Kidney (tissue), 13 donors: ENCODE measurements at regions not wholly inside any gene's neighbourhood (a gene's known extent, or its start where the extent isn't known, plus 50 kb on each side); places are given as distances from the start of the nearest gene placed in this dataset.
"Not testable (repeated sequence)": the region's sequence is repeated elsewhere in the genome, so short reads cannot be mapped to it uniquely, and the experiment has no call there.

ENCODE experiments used
- DNase-seq, 5 donors: peaks; one replicate each; pipeline ENCODE4 v3.0.0-alpha.2; 2013 to 2020
- FAIRE-seq: peaks from 2 replicates; lab custom pipeline; 2012; peaks lifted over from hg19 to GRCh38; lab: Jason Lieb, UNC
- H3K27ac ChIP-seq, 2 donors: one replicate each; pipeline ENCODE4 v1.7.0; 2013; ENCODE audit warnings: low read depth in 2 of 2, low read length in 2 of 2, inconsistent platforms in 1 of 2
- H3K27me3 ChIP-seq: one replicate; pipeline ENCODE4 v1.7.1; 2013; ENCODE audit warnings: low read length, inconsistent platforms; ENCODE audit not compliant: control insufficient read depth, insufficient read depth
- H3K36me3 ChIP-seq, 3 donors: one replicate each; pipeline versions ENCODE4 v1.7.0 to v1.7.1; 2013; ENCODE audit warnings: low read length in 3 of 3, control low read depth in 1 of 3, inconsistent platforms in 1 of 3; ENCODE audit not compliant: insufficient read depth in 3 of 3, control insufficient read depth in 2 of 3
- H3K4me1 ChIP-seq, 3 donors: one replicate each; pipeline versions ENCODE4 v1.7.0 to v1.7.1; 2013; ENCODE audit warnings: low read length in 3 of 3, inconsistent platforms in 1 of 3, low read depth in 1 of 3; ENCODE audit not compliant: control insufficient read depth in 2 of 3, insufficient read depth in 2 of 3
- H3K4me3 ChIP-seq, 3 donors: one replicate each; pipeline versions ENCODE4 v1.7.0 to v1.8.1; 2013; ENCODE audit warnings: low read length in 3 of 3, control low read depth in 1 of 3, inconsistent platforms in 1 of 3
- H3K9ac ChIP-seq, 3 donors: one replicate each; pipeline versions ENCODE4 v1.7.0 to v1.7.1; 2013; ENCODE audit warnings: low read length in 3 of 3, control low read depth in 1 of 3, inconsistent platforms in 1 of 3
- H3K9me3 ChIP-seq, 3 donors: one replicate each; pipeline versions ENCODE4 v1.7.0 to v1.7.1; 2013; ENCODE audit warnings: low read length in 3 of 3, control low read depth in 1 of 3, inconsistent platforms in 1 of 3; ENCODE audit not compliant: control insufficient read depth in 2 of 3, insufficient read depth in 1 of 3
- intact Hi-C: fragments of 100-400 bp; cut with DNase I; formaldehyde crosslinking; loops from one replicate; pipeline ENCODE4 v1.11.1; 2022
- TF ChIP-seq, protein P1 (sequence below): IDR thresholded peaks from 3 replicates; pipeline ENCODE4 v1.5.1; 2012; ENCODE audit warnings: mild to moderate bottlenecking, moderate library complexity, borderline replicate concordance; ENCODE audit not compliant: insufficient read depth; ENCODE audit errors: extremely low read depth
- donor health status: control.
- donor health status: control.
- donor health status: control.
- donor health status: control.
- donor health status: control.
- donor health status: DM: yes; HTN: yes; CAD: no.
- donor health status: Normal renal cell carcinoma (clear cell type).

DNA sequence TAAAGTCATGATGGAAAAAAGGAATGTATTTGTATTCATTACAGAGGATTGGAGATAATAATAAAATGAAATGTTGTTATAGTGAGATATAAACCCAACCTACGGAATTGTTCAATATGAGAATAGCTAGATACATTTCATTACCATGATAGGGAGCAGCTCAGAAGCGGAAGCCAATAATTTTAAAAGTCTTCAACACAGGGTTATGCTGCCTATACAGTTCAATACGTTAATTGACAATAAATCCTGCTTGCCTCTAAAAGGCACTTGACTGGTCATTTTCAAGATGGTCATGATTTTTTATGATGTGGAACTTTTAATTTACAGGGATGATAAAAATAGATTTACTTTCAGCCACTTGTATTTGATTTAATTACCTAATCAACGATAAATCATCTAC lies 506.8 kb downstream of the TMEM114 start:
- Histone ChIP-seq H3K27ac (no peak overlapping the region), H3K4me1 (no peaks in the 10 kb centered on the region), H3K9ac (no peak overlapping the region), H3K9me3 (no peaks in the 10 kb centered on the region), H3K36me3 (no peaks in the 10 kb centered on the region), H3K4me3 (no peak overlapping the region), H3K27me3 (no peaks in the 10 kb centered on the region)
- FAIRE-seq = no peak
- intact Hi-C loops = no loop called here
- DNase-seq = no peak
- TF ChIP-seq, protein P1, sequence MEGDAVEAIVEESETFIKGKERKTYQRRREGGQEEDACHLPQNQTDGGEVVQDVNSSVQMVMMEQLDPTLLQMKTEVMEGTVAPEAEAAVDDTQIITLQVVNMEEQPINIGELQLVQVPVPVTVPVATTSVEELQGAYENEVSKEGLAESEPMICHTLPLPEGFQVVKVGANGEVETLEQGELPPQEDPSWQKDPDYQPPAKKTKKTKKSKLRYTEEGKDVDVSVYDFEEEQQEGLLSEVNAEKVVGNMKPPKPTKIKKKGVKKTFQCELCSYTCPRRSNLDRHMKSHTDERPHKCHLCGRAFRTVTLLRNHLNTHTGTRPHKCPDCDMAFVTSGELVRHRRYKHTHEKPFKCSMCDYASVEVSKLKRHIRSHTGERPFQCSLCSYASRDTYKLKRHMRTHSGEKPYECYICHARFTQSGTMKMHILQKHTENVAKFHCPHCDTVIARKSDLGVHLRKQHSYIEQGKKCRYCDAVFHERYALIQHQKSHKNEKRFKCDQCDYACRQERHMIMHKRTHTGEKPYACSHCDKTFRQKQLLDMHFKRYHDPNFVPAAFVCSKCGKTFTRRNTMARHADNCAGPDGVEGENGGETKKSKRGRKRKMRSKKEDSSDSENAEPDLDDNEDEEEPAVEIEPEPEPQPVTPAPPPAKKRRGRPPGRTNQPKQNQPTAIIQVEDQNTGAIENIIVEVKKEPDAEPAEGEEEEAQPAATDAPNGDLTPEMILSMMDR = no peak

DNA sequence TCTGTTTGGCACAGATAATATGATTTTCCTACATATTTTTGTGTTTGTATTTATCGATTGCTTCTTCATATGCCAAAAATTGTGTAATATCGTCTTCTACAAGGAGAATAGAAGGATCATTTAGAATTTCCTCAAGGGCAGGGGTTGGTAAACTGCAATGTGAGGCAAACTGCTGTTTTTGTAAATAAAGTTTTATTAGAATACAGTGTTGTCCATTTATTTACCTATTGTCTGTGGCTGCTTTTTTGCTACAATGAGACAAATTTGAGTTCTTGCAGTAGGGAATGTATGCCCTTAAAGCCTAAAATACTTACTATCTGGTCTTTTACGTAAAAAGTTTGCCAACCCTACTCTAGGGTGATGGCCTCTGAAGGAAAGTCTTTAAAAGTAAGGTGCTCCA lies 509.5 kb downstream of the TMEM114 start:
- no peak for DNase-seq
- Histone ChIP-seq H3K27me3 (no peaks in the 10 kb centered on the region), H3K36me3 (no peaks in the 10 kb centered on the region), H3K27ac (no peak overlapping the region), H3K9me3 (peaks cover 0 to 2% (median 0%) of the 10 kb centered on the region in 3 donors), H3K4me3 (no peak overlapping the region), H3K9ac (no peak overlapping the region), H3K4me1 (no peaks in the 10 kb centered on the region)
- TF ChIP-seq, protein P1 = no peak
- intact Hi-C loops = no loop called here
- no peak for FAIRE-seq

DNA sequence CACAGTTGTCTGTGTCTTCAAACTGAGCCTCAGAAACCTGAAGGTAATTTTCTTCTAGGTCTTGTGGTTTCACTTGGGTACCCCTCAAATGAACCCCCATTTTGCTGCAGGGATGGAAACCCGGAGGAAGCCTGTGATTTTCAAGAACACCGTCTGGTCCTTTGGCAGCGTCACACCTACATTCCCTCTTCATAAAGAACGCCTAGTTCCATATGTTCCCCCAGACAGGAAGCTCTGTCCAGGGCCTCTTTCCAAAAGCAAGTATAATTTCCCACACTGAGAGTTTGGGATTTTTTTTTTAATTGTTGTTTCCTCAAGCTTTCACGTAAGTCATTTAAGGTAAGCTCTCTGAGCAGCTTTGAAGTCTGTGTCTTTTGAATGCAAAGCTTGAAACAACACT lies 515.0 kb downstream of the TMEM114 start:
- no peak for FAIRE-seq
- intact Hi-C loops = no loop called here
- Histone ChIP-seq H3K27ac (no peak overlapping the region), H3K36me3 (no peaks in the 10 kb centered on the region), H3K27me3 (no peaks in the 10 kb centered on the region), H3K4me3 (no peak overlapping the region), H3K9ac (no peak overlapping the region), H3K4me1 (no peaks in the 10 kb centered on the region), H3K9me3 (peaks cover 0 to 2% (median 2%) of the 10 kb centered on the region in 3 donors)
- TF ChIP-seq, protein P1 = no peak
- no peak for DNase-seq

DNA sequence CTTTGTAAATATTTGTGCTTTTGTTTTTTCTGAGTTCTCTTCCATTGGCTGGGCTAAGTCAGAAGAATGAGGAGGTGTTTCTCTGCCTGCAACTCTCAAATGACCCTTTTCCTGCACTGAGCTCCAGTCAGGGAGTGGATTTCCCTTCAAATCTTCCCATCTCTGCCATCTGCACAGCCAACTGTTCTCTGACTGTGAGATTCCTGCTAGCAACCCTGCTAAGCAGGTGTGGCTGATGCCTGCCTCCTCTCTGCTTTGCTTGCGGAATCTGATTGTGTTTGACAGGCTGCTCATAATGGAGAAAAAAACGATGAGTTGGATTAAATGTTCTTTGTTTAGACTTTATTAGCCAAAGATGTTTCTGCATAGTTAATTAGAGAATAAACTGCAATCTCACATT lies 519.8 kb downstream of the TMEM114 start:
- TF ChIP-seq, protein P1 = no peak
- DNase-seq = no peak
- H3K4me1 ChIP-seq = no peaks in the 10 kb centered on the region
- H3K27ac ChIP-seq = no peak overlapping the region
- no peak for FAIRE-seq
- H3K4me3 ChIP-seq = no peak overlapping the region
- intact Hi-C loops = no loop called here
- no peak overlapping the region for H3K9ac ChIP-seq
- no peaks in the 10 kb centered on the region for H3K27me3 ChIP-seq
- H3K9me3 ChIP-seq = peaks cover 0 to 8% (median 4%) of the 10 kb centered on the region in 3 donors
- no peaks in the 10 kb centered on the region for H3K36me3 ChIP-seq

DNA sequence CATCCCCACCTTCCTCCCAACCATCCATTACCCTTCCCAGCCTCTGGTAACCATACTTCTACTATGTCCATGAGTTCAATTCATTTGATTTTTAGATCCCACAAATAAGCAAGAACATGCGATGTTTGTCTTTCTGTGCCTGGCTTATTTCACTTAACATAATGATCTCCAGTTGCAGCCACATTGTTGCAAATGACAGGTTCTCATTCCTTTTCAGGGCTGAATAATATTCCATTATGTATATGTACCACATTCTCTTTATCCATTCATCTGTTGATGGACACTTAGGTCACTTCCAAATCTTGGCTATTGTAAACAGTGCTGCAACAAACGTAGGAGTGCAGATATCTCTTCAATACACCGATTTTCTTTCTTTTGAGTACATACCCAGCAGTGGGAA lies 522.1 kb downstream of the TMEM114 start:
- H3K27me3 ChIP-seq, FAIRE-seq, intact Hi-C loops, DNase-seq, H3K4me1 ChIP-seq, H3K9ac ChIP-seq, H3K4me3 ChIP-seq, H3K36me3 ChIP-seq, H3K9me3 ChIP-seq, H3K27ac ChIP-seq: not testable (repeated sequence)
